HG03139 (cell line): ENCODE measurements at regions not wholly inside any gene's neighbourhood (a gene's known extent, or its start where the extent isn't known, plus 50 kb on each side); places are given as distances from the start of the nearest gene placed in this dataset.

Source experiments
- ATAC-seq: cut with Tn5 transposase; IDR thresholded peaks from one replicate; pipeline ENCODE4 v1.9.1; 2021; ENCODE audit not compliant: unreplicated experiment

DNA sequence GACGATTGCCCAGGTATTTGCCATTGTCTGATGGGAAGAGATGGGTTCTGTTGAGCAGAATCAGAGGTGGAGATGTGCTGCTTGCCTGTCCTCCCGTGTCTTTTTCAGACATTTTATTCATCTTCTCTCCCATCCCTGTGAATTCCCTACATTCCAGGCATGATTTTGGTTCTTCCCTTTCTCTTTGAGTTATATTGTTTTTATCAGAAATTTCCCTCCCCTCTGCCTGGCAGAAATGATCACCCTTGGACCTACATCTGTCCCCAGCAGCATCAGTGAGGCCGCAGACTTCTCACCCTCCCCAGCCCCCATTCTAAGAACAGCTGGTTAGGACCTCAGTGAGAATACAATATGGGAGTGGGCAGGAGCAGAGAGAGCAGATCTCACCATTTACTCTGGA, 640.2 kb downstream of the CCDC171 start:
- no peak for ATAC-seq

DNA sequence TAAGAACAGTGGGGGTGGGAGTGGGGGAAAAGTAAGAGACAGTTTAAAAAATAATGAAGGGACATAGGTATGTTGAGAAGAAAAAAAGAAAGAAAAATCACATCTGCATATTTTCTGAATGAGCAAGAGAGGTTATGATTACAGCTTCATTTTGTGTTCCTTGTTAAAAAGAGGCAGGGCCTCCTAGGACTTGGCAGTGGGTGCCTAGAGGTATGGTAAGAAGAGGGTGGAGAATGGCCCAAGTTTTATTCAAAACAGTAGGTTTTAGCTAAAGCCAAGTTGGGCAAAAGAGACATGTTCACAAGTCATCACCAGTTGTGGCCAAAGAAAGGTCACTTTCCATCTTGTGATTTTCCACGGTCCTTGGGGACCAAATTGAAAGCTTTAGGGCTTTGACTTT, 643.4 kb downstream of the CCDC171 start:
- ATAC-seq: no peak

DNA sequence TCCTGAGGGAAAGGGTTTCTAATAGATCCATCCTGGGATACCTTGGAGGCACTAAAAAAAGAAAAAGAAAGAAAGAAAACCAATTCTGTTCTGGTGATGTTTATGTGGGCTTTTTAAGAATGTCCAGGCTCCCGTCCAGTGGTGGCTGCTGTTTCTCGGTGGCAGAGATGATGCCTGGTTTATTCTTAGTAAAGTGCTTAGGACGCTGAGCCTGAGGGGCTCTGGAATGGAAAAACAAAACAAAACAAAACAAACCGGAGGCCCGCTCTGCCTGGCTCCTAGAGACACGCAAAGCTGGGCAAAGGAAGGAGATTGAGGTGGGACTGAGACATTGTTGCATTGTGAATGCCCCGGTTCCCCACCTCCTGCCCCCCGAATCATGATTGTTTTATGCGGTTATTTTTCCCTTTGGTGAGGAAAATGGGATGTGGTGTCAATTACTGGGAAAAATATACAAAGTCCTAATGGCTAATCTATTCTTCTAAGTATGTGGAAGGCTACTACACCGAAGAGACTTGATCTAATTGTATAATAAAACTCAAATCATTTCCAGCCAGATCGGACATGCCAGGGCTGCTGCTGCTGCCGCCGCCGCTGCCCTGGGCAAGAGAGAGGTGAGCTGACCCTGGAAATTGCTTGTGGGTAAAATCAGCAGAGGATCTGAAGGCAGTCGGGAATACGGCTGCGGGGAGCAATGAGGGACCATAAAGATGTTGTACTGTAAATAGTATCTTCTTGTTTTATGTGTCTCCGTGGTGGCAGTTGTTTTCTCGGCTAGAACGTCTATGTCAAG, 644.9 kb downstream of the CCDC171 start:
- no peak for ATAC-seq

DNA sequence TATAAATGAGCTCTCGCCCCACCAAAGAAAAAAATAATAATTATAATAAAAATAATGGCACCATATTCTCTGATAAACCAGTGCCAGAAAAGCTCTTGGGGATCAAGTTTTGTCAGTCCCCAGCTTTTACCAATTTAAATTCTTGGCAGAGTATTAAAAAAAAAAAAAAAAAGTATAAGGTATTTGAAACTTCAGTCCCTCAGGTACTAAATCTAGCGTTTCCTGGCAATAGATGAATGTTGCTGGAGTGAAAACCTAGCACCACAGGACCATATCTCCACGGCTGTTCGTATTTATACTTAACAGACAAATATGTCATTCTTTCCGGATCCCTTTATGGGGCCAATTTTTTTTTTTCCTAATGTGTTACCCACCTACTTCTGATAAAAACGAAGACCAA, 646.2 kb downstream of the CCDC171 start:
- no peak for ATAC-seq

DNA sequence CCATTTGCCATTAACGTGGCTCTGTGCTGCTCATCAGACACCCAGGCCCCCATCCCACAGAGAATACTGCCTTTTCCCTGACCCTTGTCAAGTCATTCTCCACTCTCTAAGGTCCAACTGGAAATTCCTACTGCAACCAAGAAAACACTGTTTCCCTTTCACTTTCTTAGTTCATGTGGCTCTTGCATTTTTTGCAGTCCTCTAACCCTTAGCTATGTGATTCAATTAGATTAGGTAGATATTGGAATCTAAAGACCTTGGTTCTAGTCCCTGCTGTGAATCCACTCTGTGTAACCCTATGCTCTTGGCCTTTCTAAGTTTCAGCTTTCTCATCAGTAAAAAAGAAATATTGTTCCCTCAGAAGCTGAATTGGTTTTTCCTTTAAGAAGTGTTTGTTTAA, 649.4 kb downstream of the CCDC171 start:
- ATAC-seq: no peak

DNA sequence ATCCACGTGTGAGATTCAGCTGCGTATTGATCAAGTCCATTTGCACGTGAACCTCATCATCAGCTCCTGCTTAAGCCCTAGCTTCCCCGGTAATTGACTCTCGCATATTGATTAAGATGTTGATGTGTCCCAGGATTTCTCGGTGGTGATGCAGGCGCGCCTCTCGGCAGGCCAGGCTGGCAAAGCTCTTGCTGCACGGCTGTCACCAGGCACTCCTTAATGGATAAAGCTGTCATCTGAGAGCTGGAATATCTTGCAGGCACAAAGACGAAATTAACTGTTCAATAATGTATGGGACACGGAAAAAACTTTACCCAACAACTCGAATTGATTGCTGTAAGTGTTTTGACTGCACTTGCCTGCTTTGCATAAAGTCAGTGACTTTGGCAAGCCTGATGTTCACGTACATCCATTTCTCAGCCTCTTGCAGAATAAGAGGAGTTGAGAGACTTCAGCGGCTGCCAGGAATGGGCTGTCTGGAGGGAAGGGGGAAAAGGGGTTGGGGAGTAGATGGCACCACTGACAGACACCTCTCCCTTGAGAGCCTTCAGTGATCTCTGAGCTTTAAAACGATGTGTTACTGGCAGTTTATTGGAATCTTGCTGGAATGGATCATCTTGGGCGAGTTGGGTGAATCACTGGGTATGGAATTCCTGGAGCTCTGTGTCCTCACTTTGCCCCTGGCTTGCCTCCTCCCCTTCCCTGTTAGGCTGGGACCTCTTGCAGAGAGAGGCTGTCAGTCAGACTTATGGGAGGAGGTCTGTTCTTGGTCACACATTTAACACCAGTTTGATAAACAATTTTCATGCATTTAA, 650.3 kb downstream of the CCDC171 start:
- no peak for ATAC-seq

DNA sequence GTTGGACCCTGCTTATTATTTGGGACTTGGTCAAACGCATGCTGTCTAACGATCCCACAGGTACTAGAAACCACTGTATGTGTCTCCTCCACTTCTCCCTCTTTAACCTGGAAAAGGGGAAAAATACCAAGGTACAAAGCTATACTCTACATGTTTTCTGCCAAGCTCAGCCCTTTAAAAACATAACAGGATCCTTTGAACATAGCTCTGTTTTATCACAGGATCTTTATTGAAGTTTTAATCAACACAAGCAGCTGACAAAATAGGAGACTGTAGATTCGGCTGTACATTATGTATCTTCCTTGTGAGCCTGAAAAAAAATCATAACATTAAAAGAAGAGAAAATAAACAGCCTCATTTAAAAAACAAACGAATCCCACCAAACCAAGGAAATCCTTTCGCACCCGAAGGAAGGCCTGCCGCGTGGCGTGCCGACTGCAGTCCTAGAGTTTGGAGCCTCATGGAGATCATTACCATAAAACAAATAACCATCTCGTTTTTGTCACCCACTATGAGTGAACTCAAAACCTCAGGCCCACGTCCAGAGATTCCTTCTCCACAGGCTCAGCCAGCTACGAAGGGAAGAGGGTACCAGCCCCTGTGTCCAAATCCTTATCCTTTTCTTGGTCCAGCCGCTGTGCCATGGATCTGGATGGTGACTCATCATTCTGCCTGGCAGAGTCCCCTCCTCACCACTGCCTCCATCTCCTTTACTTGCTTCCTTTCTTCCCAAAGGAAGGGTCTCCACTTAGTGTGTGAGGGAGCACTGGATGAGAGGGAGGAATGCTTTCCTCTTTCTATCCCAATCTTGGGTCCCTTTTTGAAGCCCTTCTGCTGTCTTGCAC, 651.1 kb downstream of the CCDC171 start:
- no peak for ATAC-seq

DNA sequence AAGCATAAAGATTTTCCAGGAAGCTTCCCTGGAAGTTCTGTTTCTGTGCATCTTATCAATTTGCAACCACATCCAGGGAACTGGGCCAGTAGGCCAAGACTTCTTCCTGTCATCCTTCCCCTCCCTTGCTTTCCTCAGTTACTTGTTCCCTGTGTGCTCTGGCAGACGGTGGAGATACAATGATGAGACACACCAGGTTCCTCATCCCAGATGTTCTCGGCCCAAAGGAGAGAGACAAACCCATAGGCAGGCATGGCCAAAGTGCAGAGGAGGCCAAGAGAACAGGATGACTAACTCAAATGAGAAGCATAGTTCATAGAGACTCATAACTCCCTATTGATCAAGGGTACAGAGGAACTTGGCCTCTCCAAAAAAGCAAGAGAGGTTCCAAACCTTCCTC, 652.6 kb downstream of the CCDC171 start:
- ATAC-seq: no peak

DNA sequence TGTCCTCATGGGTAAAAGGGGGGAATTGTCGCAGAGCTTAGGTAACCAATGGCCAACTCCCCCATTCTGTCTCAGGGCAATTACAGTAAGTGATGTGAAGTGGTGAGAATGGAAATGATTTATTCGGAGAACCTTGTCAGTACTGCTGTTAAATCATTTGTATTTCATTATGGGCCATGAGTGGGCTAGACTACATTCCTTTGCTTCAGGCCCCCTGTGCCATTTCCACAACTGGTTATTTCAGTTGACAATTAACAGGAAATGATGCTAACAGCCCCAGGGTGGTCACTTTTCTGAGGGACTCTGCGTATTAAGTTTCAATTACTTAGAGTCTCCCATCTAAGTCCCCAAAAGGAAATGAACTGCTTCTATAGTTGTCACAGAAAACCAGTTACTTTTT, 653.7 kb downstream of the CCDC171 start:
- no peak for ATAC-seq

DNA sequence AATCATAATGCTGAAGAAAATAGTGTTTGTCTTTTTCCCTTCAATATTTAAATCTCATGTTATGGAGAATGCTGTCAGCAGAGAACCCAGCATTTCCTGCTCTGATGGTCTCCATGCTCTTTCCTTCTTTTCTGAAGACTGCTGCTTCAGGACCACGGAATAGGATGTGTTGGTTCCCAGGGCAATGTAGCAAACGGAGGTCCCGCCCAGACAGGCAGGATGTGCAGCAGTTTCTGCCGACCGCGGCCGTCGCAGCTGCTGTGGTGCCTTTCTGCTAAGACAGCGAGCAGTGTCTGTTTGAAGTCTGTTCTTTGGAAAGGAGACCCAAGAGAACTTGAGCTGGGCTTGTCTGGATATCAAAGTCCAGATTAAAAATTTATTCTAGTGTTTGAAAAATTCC, 654.3 kb downstream of the CCDC171 start:
- ATAC-seq: no peak

DNA sequence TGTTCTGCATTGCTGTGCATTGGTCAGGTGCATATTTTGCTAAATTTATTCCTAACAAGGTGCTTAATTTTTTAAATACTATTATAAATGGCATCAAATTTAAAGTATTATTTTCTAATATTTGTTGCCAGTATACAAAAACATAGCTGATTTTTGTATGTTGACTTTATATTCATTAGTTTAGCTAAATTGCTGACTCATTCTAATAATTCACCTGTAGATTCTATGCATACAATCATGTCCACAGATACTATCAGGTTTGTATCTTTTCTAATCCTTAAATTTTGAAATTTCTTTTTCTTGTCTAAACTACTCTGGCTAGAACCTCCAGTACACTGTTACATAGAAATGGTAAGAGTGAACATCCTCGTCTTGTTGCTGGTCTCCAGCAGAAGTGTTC, 657.6 kb downstream of the CCDC171 start:
- ATAC-seq: no peak

DNA sequence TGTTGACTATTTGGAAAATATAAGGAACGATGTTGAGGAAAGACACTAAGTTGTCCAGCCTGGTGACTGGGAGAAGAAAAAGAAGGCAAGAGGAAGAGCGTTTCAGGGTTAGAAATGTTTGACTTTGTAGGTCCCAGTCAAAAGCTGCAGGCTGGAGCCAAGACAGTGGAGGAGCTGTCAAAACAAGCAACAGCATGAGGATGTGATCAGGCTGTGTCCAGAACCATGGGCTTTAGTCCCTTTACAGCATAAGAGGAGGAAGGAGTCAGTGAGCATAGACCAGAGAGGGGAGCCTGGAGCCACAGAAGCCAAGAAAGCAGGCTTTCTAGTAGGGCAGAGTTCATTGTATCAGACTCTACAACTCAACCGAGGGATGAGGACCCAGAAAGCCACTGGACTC, 658.5 kb downstream of the BNC2 start:
- ATAC-seq: no peak

DNA sequence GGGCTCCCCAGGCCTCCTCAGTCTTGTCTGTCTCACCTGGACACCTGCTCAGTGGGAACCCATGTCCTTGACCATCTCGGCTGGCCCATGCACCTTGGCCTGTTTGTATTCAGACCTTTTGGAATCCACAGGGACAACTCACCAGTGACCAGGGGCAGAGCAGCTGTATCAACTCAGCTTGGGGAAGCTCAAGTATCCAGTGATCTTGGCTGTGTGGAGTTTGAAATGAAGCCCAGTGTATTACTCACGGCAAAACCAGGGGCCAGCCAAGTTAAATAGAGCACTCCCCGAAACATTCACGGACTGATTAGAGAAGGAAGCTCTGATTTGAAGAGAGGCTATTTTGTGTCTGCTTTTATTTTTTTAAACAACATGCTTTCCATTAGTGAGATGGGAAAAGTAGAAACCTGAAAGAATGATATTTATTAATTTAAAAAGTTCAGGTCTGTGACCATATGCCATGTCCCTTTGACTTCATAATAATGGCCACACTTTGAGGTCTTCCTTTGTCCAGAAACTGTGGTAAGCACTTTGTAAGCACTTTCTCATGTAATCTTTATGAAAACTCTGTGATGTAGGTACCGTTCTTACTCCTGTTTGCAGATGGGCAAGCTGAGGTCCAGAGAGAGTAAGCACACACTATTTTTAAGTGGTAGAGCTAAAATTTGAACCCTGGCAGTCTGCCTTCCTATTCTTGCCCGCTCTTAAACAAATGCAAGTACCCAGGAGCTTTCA, 656.5 kb downstream of the BNC2 start:
- ATAC-seq: no peak

DNA sequence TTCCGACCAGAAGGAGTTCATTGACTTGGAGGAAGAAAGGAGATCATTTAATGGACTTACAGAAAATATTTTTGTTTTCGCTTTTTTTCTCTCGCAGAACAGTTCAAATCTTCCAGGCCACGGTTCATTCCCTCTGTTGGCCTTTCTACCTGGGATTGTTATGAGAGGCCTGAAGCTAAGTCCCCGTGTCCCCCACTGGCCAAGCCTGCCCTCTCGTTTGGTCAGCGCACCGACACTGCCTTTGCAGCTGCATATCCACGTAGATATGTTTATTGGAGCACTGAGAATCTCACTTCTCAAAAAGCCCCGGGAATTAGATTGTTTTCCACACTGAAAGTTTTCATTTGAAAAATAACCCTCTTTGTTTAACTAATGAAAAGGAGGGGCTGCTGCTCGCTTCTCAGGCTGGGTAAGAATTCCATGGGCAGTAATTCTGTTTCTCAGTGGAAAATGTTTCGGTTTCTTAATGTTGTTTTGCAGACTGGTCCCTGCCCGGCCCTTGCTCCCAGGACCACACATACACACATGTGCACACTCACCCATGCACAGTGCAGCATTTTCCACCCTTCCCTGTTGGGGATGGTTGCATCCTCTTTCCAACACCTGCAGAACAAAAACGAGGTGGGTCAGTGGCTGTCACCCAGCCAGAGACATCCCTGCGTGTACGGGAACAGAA, 655.7 kb downstream of the BNC2 start:
- ATAC-seq: no peak

DNA sequence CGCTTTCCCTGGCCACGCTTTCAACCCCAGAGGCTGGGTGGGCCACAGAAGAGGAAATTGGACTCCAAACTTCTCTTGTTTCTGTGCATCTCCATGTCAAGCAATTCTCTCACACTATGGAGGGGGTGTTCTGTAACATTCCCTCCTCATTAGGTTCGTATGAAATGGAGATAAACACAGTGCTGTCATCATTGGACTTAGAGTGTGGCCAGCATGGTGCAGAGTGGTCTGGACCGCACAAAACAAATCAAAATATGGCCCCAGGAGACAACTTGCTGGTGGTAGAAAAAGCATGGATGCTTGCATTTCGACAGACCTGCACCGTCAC, 655.2 kb downstream of the BNC2 start:
- no peak for ATAC-seq

DNA sequence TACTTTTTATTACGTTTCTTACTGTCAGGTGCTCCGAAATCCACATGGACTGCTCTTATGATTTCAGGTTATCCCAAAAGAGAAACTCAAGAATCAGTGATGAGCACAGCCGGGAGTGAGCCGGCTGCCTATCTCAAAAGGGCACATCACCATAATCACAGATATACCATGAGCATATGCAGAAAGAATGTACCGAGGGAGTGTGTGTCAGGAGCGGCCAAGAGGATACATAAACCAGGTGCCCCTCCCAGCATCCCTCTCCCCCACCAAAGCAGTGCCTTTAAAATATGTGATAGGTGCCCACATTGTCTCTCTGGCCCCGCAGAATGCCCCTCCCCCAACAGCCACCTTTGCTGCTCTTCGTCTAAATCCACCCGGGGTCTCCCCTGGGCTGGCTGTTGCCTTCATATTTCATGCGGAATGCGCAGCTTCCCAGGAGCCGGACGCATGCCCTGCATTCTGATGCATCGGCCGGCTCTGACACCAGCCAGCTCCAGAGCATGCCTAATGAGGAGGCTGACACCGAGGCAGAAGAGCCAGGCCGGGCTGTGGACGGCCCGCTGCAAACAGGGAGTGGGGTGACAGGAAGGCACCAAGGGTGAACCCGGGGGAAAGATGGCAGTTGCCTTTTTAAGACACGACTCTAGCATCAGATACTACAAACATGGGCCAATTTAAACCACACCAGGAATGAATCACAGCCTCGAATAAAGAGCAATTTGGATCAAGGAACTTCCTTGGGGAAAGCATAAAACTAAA, 652.3 kb downstream of the BNC2 start:
- no peak for ATAC-seq

DNA sequence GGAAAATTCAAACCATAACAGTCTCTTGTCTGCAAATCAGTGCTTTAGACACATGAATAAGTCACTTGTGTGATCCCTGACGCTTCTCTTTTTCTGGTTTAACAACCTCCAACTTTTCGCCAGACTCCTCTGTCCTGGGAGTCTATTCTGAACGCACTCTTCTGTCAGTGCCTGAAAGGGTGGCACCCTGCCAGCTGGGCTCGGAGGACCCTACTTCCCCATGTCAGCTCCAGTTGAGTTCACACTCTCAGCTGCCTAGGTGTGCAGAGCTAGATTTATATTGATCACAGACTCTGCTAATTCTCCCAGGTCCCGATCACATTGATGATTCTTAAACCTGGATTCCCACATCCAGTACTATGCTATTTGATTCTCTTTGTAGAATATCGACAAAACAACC, 649.1 kb downstream of the BNC2 start:
- ATAC-seq: no peak

DNA sequence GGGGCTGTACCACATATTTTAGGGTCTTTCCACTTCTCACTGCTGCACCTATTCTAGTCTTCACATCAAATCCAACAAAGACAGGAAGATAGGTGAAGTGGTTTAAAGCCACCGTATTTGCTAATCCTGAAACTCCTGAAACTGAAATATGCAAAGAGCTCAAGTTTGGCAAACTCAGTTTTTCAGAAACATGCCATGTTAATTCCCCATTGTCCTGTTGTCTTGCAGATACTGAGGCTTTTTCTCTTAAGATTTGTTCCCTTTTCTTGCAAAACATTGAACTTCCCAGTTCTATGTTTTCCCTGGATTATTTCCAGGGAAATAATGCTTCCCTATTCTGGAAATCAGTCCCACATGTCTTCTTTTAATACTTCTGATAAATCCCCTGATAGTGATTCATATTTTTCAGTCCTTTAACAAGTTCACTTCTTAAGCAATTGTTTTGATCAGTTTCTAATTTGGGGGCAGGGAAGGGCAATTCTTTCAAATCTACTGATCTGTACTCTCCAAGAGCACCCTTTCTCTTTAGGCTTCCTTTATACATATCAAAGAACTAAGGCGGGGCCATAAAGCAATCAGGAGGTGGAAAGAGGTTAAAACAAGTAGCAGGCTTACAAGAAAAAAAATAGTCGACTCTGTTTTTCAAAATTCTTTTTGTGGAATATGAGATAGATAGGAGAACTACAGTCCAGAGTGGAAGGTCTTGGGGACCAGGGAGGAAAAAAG, 648.5 kb downstream of the BNC2 start:
- ATAC-seq: no peak
